Mucosa of stomach (tissue), 1 donor: ENCODE measurements at regions not wholly inside any gene's neighbourhood (a gene's known extent, or its start where the extent isn't known, plus 50 kb on each side); places are given as distances from the start of the nearest gene placed in this dataset.
"Not testable (repeated sequence)": the region's sequence is repeated elsewhere in the genome, so short reads cannot be mapped to it uniquely, and the experiment has no call there.

ENCODE experiments used
- H3K27me3 ChIP-seq: one replicate; pipeline ENCODE4 v1.7.0; 2013; ENCODE audit warnings: mild to moderate bottlenecking, low read length; ENCODE audit not compliant: control insufficient read depth, insufficient read depth
- H3K36me3 ChIP-seq: one replicate; pipeline ENCODE4 v1.7.0; 2013; ENCODE audit warnings: low read length; ENCODE audit not compliant: control insufficient read depth, insufficient read depth
- H3K4me1 ChIP-seq: one replicate; pipeline ENCODE4 v1.7.0; 2013; ENCODE audit warnings: mild to moderate bottlenecking, low read length; ENCODE audit not compliant: control insufficient read depth, insufficient read depth
- H3K4me3 ChIP-seq: one replicate; pipeline ENCODE4 v1.7.0; 2013; ENCODE audit warnings: low read length
- H3K9ac ChIP-seq: one replicate; pipeline ENCODE4 v1.7.0; 2013; ENCODE audit warnings: mild to moderate bottlenecking, low read length, moderate library complexity
- H3K9me3 ChIP-seq: one replicate; pipeline ENCODE4 v1.7.0; 2013; ENCODE audit warnings: mild to moderate bottlenecking, low read length, moderate library complexity; ENCODE audit not compliant: control insufficient read depth
- donor health status: Pancreatic carcinoma.

GRCh38 chr20:22529150-22530019 lies 55.0 kb downstream of the FOXA2 start:
- Histone ChIP-seq H3K4me3 (no peak overlapping the region), H3K36me3 (no peaks in the 10 kb centered on the region), H3K4me1 (peaks cover 14% of the 10 kb centered on the region), H3K9ac (no peak overlapping the region), H3K27me3 (no peaks in the 10 kb centered on the region), H3K9me3 (no peaks in the 10 kb centered on the region)

- no peaks in the 10 kb centered on the region for H3K36me3 ChIP-seq
- H3K9me3 ChIP-seq: no peaks in the 10 kb centered on the region
- H3K9ac ChIP-seq: no peak overlapping the region
- no peaks in the 10 kb centered on the region for H3K27me3 ChIP-seq
- H3K4me3 ChIP-seq: no peak overlapping the region
- peaks cover 17% of the 10 kb centered on the region for H3K4me1 ChIP-seq
These were observed 57.8 kb downstream of the FOXA2 start for GRCh38 chr20:22526512-22527012.

GRCh38 chr20:22525821-22526220 lies 58.6 kb downstream of the FOXA2 start:
- Histone ChIP-seq H3K4me3 (no peak overlapping the region), H3K9me3 (no peaks in the 10 kb centered on the region)

GRCh38 chr20:22525069-22525820 lies 59.1 kb downstream of the FOXA2 start:
- Histone ChIP-seq H3K27me3 (no peaks in the 10 kb centered on the region), H3K36me3 (no peaks in the 10 kb centered on the region), H3K4me1 (peaks cover 17% of the 10 kb centered on the region)

More at GRCh38 chr20:22525821-22526220, 58.6 kb downstream of the FOXA2 start:
- peaks cover 17% of the 10 kb centered on the region for H3K4me1 ChIP-seq
- H3K9ac ChIP-seq: no peak overlapping the region
- no peaks in the 10 kb centered on the region for H3K27me3 ChIP-seq
- H3K36me3 ChIP-seq: no peaks in the 10 kb centered on the region

GRCh38 chr20:22524393-22525015 lies 59.9 kb downstream of the FOXA2 start:
- H3K4me1 ChIP-seq: peaks cover 17% of the 10 kb centered on the region
- H3K4me3 ChIP-seq: no peak overlapping the region
- no peaks in the 10 kb centered on the region for H3K27me3 ChIP-seq
- H3K36me3 ChIP-seq: no peaks in the 10 kb centered on the region
- no peaks in the 10 kb centered on the region for H3K9me3 ChIP-seq
- peak overlapping the region; percentile 8 for H3K9ac ChIP-seq

More at GRCh38 chr20:22525069-22525820, 59.1 kb downstream of the FOXA2 start:
- no peak overlapping the region for H3K4me3 ChIP-seq
- H3K9ac ChIP-seq: no peak overlapping the region
- no peaks in the 10 kb centered on the region for H3K9me3 ChIP-seq

GRCh38 chr20:22523499-22524392 lies 60.6 kb downstream of the FOXA2 start:
- Histone ChIP-seq H3K36me3 (no peaks in the 10 kb centered on the region), H3K9ac (peak overlapping the region; percentile 8), H3K4me3 (no peak overlapping the region), H3K27me3 (no peaks in the 10 kb centered on the region), H3K9me3 (no peaks in the 10 kb centered on the region), H3K4me1 (peaks cover 17% of the 10 kb centered on the region)

GRCh38 chr20:22523128-22523498 lies 61.3 kb downstream of the FOXA2 start:
- H3K9ac ChIP-seq: no peak overlapping the region

GRCh38 chr20:22522701-22523100 lies 61.7 kb downstream of the FOXA2 start:
- no peaks in the 10 kb centered on the region for H3K36me3 ChIP-seq
- no peaks in the 10 kb centered on the region for H3K9me3 ChIP-seq
- peaks cover 17% of the 10 kb centered on the region for H3K4me1 ChIP-seq
- H3K9ac ChIP-seq: no peak overlapping the region
- H3K4me3 ChIP-seq: no peak overlapping the region
- no peaks in the 10 kb centered on the region for H3K27me3 ChIP-seq

More at GRCh38 chr20:22523128-22523498, 61.3 kb downstream of the FOXA2 start:
- peaks cover 17% of the 10 kb centered on the region for H3K4me1 ChIP-seq
- no peaks in the 10 kb centered on the region for H3K27me3 ChIP-seq
- no peaks in the 10 kb centered on the region for H3K36me3 ChIP-seq
- no peaks in the 10 kb centered on the region for H3K9me3 ChIP-seq
- no peak overlapping the region for H3K4me3 ChIP-seq

GRCh38 chr20:22521940-22522339 lies 62.4 kb downstream of the FOXA2 start:
- H3K9ac ChIP-seq, H3K27me3 ChIP-seq: not testable (repeated sequence)

GRCh38 chr20:22520381-22520780 lies 64.0 kb downstream of the FOXA2 start:
- no peaks in the 10 kb centered on the region for H3K36me3 ChIP-seq
- peaks cover 17% of the 10 kb centered on the region for H3K4me1 ChIP-seq
- no peaks in the 10 kb centered on the region for H3K9me3 ChIP-seq
- no peak overlapping the region for H3K4me3 ChIP-seq
- no peaks in the 10 kb centered on the region for H3K27me3 ChIP-seq
- no peak overlapping the region for H3K9ac ChIP-seq

More at GRCh38 chr20:22521940-22522339, 62.4 kb downstream of the FOXA2 start:
- H3K4me3 ChIP-seq, H3K36me3 ChIP-seq, H3K9me3 ChIP-seq: not testable (repeated sequence)
- peaks cover 17% of the 10 kb centered on the region for H3K4me1 ChIP-seq

- peaks cover 23% of the 10 kb centered on the region for H3K4me1 ChIP-seq
- H3K9me3 ChIP-seq: no peaks in the 10 kb centered on the region
- no peaks in the 10 kb centered on the region for H3K27me3 ChIP-seq
- no peaks in the 10 kb centered on the region for H3K36me3 ChIP-seq
- no peak overlapping the region for H3K4me3 ChIP-seq
- no peak overlapping the region for H3K9ac ChIP-seq
These were observed 69.1 kb downstream of the FOXA2 start for GRCh38 chr20:22515264-22515663.
